ENCODE measurements at regions not wholly inside any gene's neighbourhood (a gene's known extent, or its start where the extent isn't known, plus 50 kb on each side); places are given as distances from the start of the nearest gene placed in this dataset.

DNA sequence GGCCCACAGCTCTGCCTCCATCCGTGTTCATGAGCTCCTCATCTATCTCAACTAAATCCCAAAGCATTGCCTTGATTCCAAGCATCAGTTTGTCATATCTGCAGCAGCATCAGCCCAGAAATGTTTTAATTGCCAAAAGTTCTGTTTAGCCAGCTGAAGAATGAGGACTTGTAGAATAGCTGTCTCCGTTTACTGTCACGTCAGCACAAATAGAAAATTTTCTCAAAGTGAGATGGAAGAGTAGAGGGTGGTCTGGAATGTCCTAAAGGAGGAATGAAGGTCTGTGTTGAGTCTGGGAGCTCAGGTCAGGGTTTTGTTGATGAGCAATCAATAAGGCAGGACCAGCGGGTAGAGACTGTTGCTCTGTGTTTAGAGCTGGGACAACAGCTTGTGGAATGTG is 134.9 kb upstream of the ISX start:
- Histone ChIP-seq H3K9me3 (ENCODE audit: control insufficient read depth, insufficient read depth, low read depth, low read length) (no peaks in the 10 kb centered on the region), H3K4me2 (ENCODE audit: extremely low read depth, insufficient read depth, low read length) (no peak overlapping the region), H2AFZ (ENCODE audit: low read length) (no peak overlapping the region), H3K9ac (ENCODE audit: insufficient read depth, low read length) (no peak overlapping the region), H3K4me1 (ENCODE audit: control insufficient read depth, extremely low read depth, insufficient read depth, low read length) (no peaks in the 10 kb centered on the region), H3K4me3 (replicated peaks in 1 of 4; ENCODE audit: control extremely low read depth in 1 of 4, insufficient read depth in 1 of 4, low read depth in 3 of 4, low read length in 4 of 4) (no peak overlapping the region), H3K79me2 (ENCODE audit: control insufficient read depth, insufficient read depth, low read length) (no peaks in the 10 kb centered on the region), H3K36me3 (ENCODE audit: control insufficient read depth, insufficient read depth, low read length) (no peaks in the 10 kb centered on the region), H3K27ac (ENCODE audit: insufficient read depth, low read length) (no peak overlapping the region), H3K27me3 (ENCODE audit: control insufficient read depth, insufficient read depth, low read length) (no peaks in the 10 kb centered on the region), H4K20me1 (ENCODE audit: control insufficient read depth, extremely low read depth, insufficient read depth, low read length) (no peaks in the 10 kb centered on the region)
- no peak for DNase-seq (ENCODE audit: low read depth in 2 of 2)
- no peak for TF ChIP-seq EZH2 (IDR thresholded peaks at IDR 0.05; ENCODE audit: low read length, missing control alignments)
- TF ChIP-seq, protein P1, sequence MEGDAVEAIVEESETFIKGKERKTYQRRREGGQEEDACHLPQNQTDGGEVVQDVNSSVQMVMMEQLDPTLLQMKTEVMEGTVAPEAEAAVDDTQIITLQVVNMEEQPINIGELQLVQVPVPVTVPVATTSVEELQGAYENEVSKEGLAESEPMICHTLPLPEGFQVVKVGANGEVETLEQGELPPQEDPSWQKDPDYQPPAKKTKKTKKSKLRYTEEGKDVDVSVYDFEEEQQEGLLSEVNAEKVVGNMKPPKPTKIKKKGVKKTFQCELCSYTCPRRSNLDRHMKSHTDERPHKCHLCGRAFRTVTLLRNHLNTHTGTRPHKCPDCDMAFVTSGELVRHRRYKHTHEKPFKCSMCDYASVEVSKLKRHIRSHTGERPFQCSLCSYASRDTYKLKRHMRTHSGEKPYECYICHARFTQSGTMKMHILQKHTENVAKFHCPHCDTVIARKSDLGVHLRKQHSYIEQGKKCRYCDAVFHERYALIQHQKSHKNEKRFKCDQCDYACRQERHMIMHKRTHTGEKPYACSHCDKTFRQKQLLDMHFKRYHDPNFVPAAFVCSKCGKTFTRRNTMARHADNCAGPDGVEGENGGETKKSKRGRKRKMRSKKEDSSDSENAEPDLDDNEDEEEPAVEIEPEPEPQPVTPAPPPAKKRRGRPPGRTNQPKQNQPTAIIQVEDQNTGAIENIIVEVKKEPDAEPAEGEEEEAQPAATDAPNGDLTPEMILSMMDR (conservative IDR thresholded peaks at IDR 0.05 in 1 of 2, IDR thresholded peaks at IDR 0.05 in 1 of 2; ENCODE audit: low read depth in 1 of 2, low read length in 2 of 2): no peak

DNA sequence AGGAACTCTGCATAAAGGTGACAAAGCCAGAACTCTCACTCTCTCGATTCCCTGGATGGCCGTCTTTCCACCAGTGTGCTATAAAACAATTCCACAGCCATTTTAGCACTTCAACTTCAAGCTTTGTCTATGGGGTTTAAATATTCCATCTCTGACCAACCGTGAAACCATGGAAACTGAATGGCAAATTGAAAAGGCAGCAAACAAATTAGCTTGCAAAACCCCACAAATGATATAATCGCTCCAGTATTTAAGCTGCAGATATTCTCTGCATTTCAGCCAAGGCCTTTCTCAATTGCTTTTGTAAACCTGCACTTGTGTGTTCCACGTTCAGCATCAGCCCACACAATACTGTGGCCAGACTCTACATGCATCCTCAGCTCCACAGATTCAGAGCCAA is 131.7 kb upstream of the ISX start:
- H2AFZ ChIP-seq (ENCODE audit: low read length): no peak overlapping the region
- no peaks in the 10 kb centered on the region for H3K79me2 ChIP-seq (ENCODE audit: control insufficient read depth, insufficient read depth, low read length)
- H4K20me1 ChIP-seq (ENCODE audit: control insufficient read depth, extremely low read depth, insufficient read depth, low read length): no peaks in the 10 kb centered on the region
- no peak overlapping the region for H3K4me2 ChIP-seq (ENCODE audit: extremely low read depth, insufficient read depth, low read length)
- H3K36me3 ChIP-seq (ENCODE audit: control insufficient read depth, insufficient read depth, low read length): no peaks in the 10 kb centered on the region
- no peaks in the 10 kb centered on the region for H3K9me3 ChIP-seq (ENCODE audit: control insufficient read depth, insufficient read depth, low read depth, low read length)
- H3K4me1 ChIP-seq (ENCODE audit: control insufficient read depth, extremely low read depth, insufficient read depth, low read length): no peaks in the 10 kb centered on the region
- no peak overlapping the region for H3K27ac ChIP-seq (ENCODE audit: insufficient read depth, low read length)
- DNase-seq (ENCODE audit: low read depth in 2 of 2): peak in 1 of 2 donors; percentile 10
- no peak overlapping the region for H3K4me3 ChIP-seq (replicated peaks in 1 of 4; ENCODE audit: control extremely low read depth in 1 of 4, insufficient read depth in 1 of 4, low read depth in 3 of 4, low read length in 4 of 4)
- TF ChIP-seq EZH2 (IDR thresholded peaks at IDR 0.05; ENCODE audit: low read length, missing control alignments): no peak
- TF ChIP-seq, protein P1 (conservative IDR thresholded peaks at IDR 0.05 in 1 of 2, IDR thresholded peaks at IDR 0.05 in 1 of 2; ENCODE audit: low read depth in 1 of 2, low read length in 2 of 2): no peak
- no peak overlapping the region for H3K9ac ChIP-seq (ENCODE audit: insufficient read depth, low read length)
- H3K27me3 ChIP-seq (ENCODE audit: control insufficient read depth, insufficient read depth, low read length): no peaks in the 10 kb centered on the region

DNA sequence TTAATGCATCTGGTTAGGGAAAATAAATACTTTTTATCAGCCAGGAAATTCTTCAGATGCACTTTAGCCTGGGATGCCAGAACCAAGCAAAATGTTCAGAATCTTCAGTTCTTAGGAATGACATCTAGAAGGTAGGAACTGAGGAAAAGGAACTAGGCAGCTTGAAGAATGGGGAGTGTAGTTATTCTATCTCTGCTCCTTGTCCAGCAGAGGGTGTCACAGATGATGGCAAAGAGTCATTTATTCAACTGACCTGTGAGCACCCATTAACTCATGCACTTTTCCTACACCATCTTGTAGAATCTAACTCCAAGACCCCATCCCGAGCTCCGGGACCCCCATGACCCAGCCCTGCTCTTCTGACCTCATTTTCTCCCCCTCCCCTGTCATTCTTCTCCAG is 122.1 kb upstream of the ISX start:
- no peaks in the 10 kb centered on the region for H4K20me1 ChIP-seq (ENCODE audit: control insufficient read depth, extremely low read depth, insufficient read depth, low read length)
- H3K27me3 ChIP-seq (ENCODE audit: control insufficient read depth, insufficient read depth, low read length): no peaks in the 10 kb centered on the region
- no peak overlapping the region for H3K9ac ChIP-seq (ENCODE audit: insufficient read depth, low read length)
- no peaks in the 10 kb centered on the region for H3K79me2 ChIP-seq (ENCODE audit: control insufficient read depth, insufficient read depth, low read length)
- no peaks in the 10 kb centered on the region for H3K4me1 ChIP-seq (ENCODE audit: control insufficient read depth, extremely low read depth, insufficient read depth, low read length)
- H3K4me3 ChIP-seq (replicated peaks in 1 of 4; ENCODE audit: control extremely low read depth in 1 of 4, insufficient read depth in 1 of 4, low read depth in 3 of 4, low read length in 4 of 4): no peak overlapping the region
- H3K9me3 ChIP-seq (ENCODE audit: control insufficient read depth, insufficient read depth, low read depth, low read length): no peaks in the 10 kb centered on the region
- no peak for DNase-seq (ENCODE audit: low read depth in 2 of 2)
- no peak overlapping the region for H2AFZ ChIP-seq (ENCODE audit: low read length)
- no peaks in the 10 kb centered on the region for H3K36me3 ChIP-seq (ENCODE audit: control insufficient read depth, insufficient read depth, low read length)
- H3K4me2 ChIP-seq (ENCODE audit: extremely low read depth, insufficient read depth, low read length): no peak overlapping the region
- no peak for TF ChIP-seq EZH2 (IDR thresholded peaks at IDR 0.05; ENCODE audit: low read length, missing control alignments)
- TF ChIP-seq, protein P1 (conservative IDR thresholded peaks at IDR 0.05 in 1 of 2, IDR thresholded peaks at IDR 0.05 in 1 of 2; ENCODE audit: low read depth in 1 of 2, low read length in 2 of 2): no peak
- no peak overlapping the region for H3K27ac ChIP-seq (ENCODE audit: insufficient read depth, low read length)
